ENCODE measurements at regions not wholly inside any gene's neighbourhood (a gene's known extent, or its start where the extent isn't known, plus 50 kb on each side); places are given as distances from the start of the nearest gene placed in this dataset.
A peak's percentile ranks its signal among the peaks of the same experiment; 100 is the strongest.

- H3K9me3 Mint-ChIP-seq: peaks cover 0 to 11% (median 5%) of the 10 kb centered on the region in 7 donors
- H3K4me3 Mint-ChIP-seq: no peak overlapping the region
- no peak overlapping the region for H3K27ac Mint-ChIP-seq
- no peak for ATAC-seq (ENCODE audit: low read depth in 2 of 2)
- peaks cover 4 to 6% (median 4%) of the 10 kb centered on the region in 3 donors for H3K4me1 Mint-ChIP-seq
- peaks cover 0 to 30% (median 15%) of the 10 kb centered on the region in 3 donors for H3K27me3 Mint-ChIP-seq
- H3K36me3 Mint-ChIP-seq: peaks cover 0 to 4% of the 10 kb centered on the region in 2 donors
- DNase-seq: no peak
Measured at GRCh38 chr11:69409812-69410645, 71.4 kb upstream of the LINC01488 start.

DNA sequence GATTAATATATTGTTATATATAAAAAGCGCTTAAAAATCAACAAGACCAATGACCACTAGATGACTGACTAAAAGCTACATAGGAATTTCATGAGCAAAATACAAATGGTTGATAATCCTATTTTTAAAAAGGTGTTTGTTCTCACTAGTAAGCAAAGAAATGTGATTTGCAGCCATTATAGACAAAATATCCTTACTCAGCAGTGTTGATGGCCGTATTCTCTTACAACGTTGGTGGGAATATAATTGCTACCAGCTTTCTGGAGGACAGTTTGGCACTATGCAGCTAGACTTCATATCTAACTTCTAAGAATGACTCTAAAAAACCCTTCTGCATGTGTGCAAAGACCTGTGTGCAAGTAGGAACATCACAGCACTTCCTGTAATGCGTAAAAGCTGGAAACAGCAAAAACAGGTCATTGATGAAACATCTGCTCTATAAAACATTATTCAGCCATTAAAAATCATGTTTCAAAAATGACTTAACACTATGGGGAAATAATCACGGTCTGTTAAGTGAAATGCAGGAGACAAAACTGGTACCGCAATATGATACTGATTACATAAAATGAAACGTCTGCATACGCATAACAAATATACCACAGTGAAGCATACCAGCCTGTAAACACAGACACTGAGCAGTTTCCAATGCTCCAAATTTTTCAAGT, 70.1 kb upstream of the LINC01488 start:
- Mint-ChIP-seq H3K27ac (no peak overlapping the region), H3K4me1 (peaks cover 4 to 6% (median 4%) of the 10 kb centered on the region in 3 donors), H3K36me3 (peaks cover 0 to 4% of the 10 kb centered on the region in 2 donors), H3K27me3 (peaks cover 0 to 31% (median 15%) of the 10 kb centered on the region in 3 donors), H3K4me3 (no peak overlapping the region), H3K9me3 (peaks cover 0 to 6% (median 3%) of the 10 kb centered on the region in 7 donors)
- no peak for DNase-seq
- ATAC-seq (ENCODE audit: low read depth in 2 of 2): no peak

GRCh38 chr11:69413015-69413801, 68.3 kb upstream of the LINC01488 start:
- Mint-ChIP-seq H3K4me3 (no peak overlapping the region), H3K27ac (no peak overlapping the region), H3K9me3 (peaks cover 0 to 6% (median 3%) of the 10 kb centered on the region in 7 donors), H3K4me1 (peaks cover 4 to 6% (median 4%) of the 10 kb centered on the region in 3 donors), H3K36me3 (peaks cover 0 to 4% of the 10 kb centered on the region in 2 donors), H3K27me3 (peaks cover 0 to 38% (median 15%) of the 10 kb centered on the region in 3 donors)
- DNase-seq (no peak), ATAC-seq (ENCODE audit: low read depth in 2 of 2) (no peak)

GRCh38 chr11:69413993-69414392, 67.5 kb upstream of the LINC01488 start:
- DNase-seq (no peak), ATAC-seq (ENCODE audit: low read depth in 2 of 2) (no peak)
- no peak overlapping the region for H3K27ac Mint-ChIP-seq
- peaks cover 0 to 35% (median 8%) of the 10 kb centered on the region in 3 donors for H3K27me3 Mint-ChIP-seq
- peaks cover 0 to 6% (median 3%) of the 10 kb centered on the region in 7 donors for H3K9me3 Mint-ChIP-seq
- no peak overlapping the region for H3K4me3 Mint-ChIP-seq
- H3K36me3 Mint-ChIP-seq: peaks cover 0 to 4% of the 10 kb centered on the region in 2 donors
- peaks cover 4 to 6% (median 4%) of the 10 kb centered on the region in 3 donors for H3K4me1 Mint-ChIP-seq

- peaks cover 0 to 4% of the 10 kb centered on the region in 2 donors for H3K36me3 Mint-ChIP-seq
- H3K9me3 Mint-ChIP-seq: peaks cover 0 to 6% (median 3%) of the 10 kb centered on the region in 7 donors
- peaks cover 0 to 31% (median 5%) of the 10 kb centered on the region in 3 donors for H3K27me3 Mint-ChIP-seq
- H3K4me1 Mint-ChIP-seq: peaks cover 3 to 4% (median 3%) of the 10 kb centered on the region in 3 donors
- no peak overlapping the region for H3K4me3 Mint-ChIP-seq
- H3K27ac Mint-ChIP-seq: no peak overlapping the region
- ATAC-seq (ENCODE audit: low read depth in 2 of 2): no peak
- DNase-seq: no peak
Measured at GRCh38 chr11:69414773-69415187, 66.7 kb upstream of the LINC01488 start.

- DNase-seq: no peak
- Mint-ChIP-seq H3K27me3 (peaks cover 0 to 27% (median 0%) of the 10 kb centered on the region in 3 donors), H3K27ac (no peak overlapping the region), H3K9me3 (peaks cover 0 to 6% (median 3%) of the 10 kb centered on the region in 7 donors), H3K4me1 (no peaks in the 10 kb centered on the region), H3K4me3 (no peak overlapping the region), H3K36me3 (peaks cover 0 to 4% of the 10 kb centered on the region in 2 donors)
- ATAC-seq (ENCODE audit: low read depth in 2 of 2): no peak
Measured at GRCh38 chr11:69415411-69416142, 65.9 kb upstream of the LINC01488 start.

- H3K9me3 Mint-ChIP-seq: peaks cover 0 to 6% (median 3%) of the 10 kb centered on the region in 7 donors
- no peak overlapping the region for H3K27ac Mint-ChIP-seq
- H3K36me3 Mint-ChIP-seq: peaks cover 0 to 4% of the 10 kb centered on the region in 2 donors
- no peak overlapping the region for H3K4me3 Mint-ChIP-seq
- ATAC-seq (ENCODE audit: low read depth in 2 of 2): no peak
- peaks cover 0 to 27% (median 0%) of the 10 kb centered on the region in 3 donors for H3K27me3 Mint-ChIP-seq
- H3K4me1 Mint-ChIP-seq: no peaks in the 10 kb centered on the region
- DNase-seq: no peak
Measured at GRCh38 chr11:69416143-69416515, 65.3 kb upstream of the LINC01488 start.

DNA sequence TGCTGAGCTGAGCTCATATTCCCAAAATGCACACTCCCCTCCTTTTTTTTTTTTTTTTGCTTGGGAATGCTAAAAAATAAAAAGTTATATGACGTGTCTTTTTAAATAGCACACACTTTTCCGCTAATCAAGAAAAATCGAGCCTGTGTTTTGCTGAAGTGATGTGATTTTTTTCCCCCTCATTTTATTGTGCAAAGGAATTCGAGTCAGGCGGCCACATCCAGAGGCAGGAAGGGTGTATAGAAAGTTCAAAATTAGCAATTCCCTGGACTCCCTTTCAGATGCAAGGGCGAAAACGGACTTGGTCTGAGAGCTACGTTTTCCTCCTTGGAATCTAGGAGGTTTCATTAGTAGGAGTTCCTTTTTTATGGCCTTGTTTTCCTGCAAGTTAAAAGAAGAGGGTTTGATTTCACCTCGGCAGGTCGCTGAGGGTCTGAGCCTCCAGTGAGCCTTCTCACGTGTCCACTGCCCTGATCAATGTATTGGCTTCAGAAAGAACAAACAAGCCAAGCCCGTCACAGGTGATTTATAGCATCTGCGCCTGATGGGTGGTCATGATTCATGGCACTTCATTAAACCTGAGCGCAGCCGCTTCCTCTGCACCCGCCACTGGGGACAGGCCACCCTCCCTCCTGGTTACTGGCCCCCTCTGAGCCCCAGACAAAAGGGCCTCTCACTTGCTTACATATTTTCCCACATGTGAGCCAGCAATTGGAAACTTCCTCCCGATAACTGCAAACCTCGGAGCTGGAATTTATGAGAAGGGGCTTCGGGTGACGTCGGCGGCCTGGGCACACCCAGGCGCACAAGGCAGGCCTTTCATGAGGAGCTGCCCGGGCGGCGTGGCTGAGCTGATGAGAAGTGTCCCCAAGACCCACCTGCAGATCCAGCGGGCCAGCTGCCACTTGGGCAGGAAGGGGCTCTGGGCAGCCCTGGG, 64.4 kb upstream of the LINC01488 start:
- Mint-ChIP-seq H3K9me3 (peaks cover 0 to 6% (median 3%) of the 10 kb centered on the region in 7 donors), H3K4me3 (no peak overlapping the region)
- DNase-seq: no peak

DNA sequence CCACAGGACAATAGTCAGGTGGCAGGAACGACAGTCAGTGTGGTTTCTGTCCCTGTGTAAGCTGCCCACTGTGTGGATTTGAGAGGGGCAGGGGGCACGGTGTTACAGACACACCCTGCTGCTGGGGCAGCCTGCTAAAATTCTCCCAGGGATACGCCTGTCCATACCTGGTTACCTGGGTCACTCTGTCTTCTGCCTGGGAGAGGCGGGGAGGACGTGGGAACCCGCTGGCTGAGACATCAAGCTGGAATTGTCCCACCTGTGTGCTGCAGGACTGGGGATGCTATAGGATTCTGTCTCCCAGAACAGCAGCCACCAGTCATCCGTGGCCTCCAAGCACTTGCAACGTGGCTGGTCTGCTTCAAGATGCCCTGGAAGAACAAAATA, 63.8 kb upstream of the LINC01488 start:
- peaks cover 0 to 27% (median 0%) of the 10 kb centered on the region in 3 donors for H3K27me3 Mint-ChIP-seq
- DNase-seq: no peak
- no peak for ATAC-seq (ENCODE audit: low read depth in 2 of 2)
- no peaks in the 10 kb centered on the region for H3K4me1 Mint-ChIP-seq
- H3K9me3 Mint-ChIP-seq: peaks cover 0 to 6% (median 3%) of the 10 kb centered on the region in 7 donors
- H3K27ac Mint-ChIP-seq: no peak overlapping the region
- no peak overlapping the region for H3K4me3 Mint-ChIP-seq
- H3K36me3 Mint-ChIP-seq: peaks cover 0 to 4% of the 10 kb centered on the region in 2 donors

More for the DNA sequence above, 64.4 kb upstream of the LINC01488 start:
- H3K36me3 Mint-ChIP-seq: peaks cover 0 to 4% of the 10 kb centered on the region in 2 donors
- peak overlapping the region in 1 of 6 donors; percentile 20 for H3K27ac Mint-ChIP-seq
- ATAC-seq (ENCODE audit: low read depth in 2 of 2): no peak
- H3K27me3 Mint-ChIP-seq: peaks cover 0 to 27% (median 0%) of the 10 kb centered on the region in 3 donors
- no peaks in the 10 kb centered on the region for H3K4me1 Mint-ChIP-seq

- Mint-ChIP-seq H3K4me3 (no peak overlapping the region), H3K27ac (peak overlapping the region in 1 of 6 donors; percentile 15), H3K27me3 (peaks cover 0 to 20% (median 0%) of the 10 kb centered on the region in 3 donors), H3K9me3 (peaks cover 0 to 6% (median 3%) of the 10 kb centered on the region in 7 donors), H3K36me3 (peaks cover 0 to 4% of the 10 kb centered on the region in 2 donors), H3K4me1 (no peaks in the 10 kb centered on the region)
- ATAC-seq (ENCODE audit: low read depth in 2 of 2): no peak
- DNase-seq: no peak
Measured at GRCh38 chr11:69418576-69419296, 62.7 kb upstream of the LINC01488 start.

- Mint-ChIP-seq H3K4me3 (no peak overlapping the region), H3K27me3 (peaks cover 0 to 9% (median 0%) of the 10 kb centered on the region in 3 donors), H3K36me3 (no peaks in the 10 kb centered on the region), H3K4me1 (no peaks in the 10 kb centered on the region), H3K27ac (no peak overlapping the region), H3K9me3 (peaks cover 0 to 9% (median 6%) of the 10 kb centered on the region in 7 donors)
- ATAC-seq (ENCODE audit: low read depth in 2 of 2): no peak
- no peak for DNase-seq
Measured at GRCh38 chr11:69419662-69420395, 61.6 kb upstream of the LINC01488 start.

Data from naive B cell (primary cell).